Vagina (tissue), 2 donors: ENCODE measurements at regions not wholly inside any gene's neighbourhood (a gene's known extent, or its start where the extent isn't known, plus 50 kb on each side); places are given as distances from the start of the nearest gene placed in this dataset.

Source experiments
- DNase-seq, 2 donors: peaks; one replicate each; pipeline ENCODE4 v3.0.0-alpha.2; 2017; ENCODE audit errors: extremely low spot score in 2 of 2
- H3K27ac ChIP-seq: fragments of 200-600 bp; sonication (generic); one replicate; pipeline ENCODE4 v1.5.1; 2019
- H3K27me3 ChIP-seq: fragments of 200-600 bp; sonication (generic); one replicate; pipeline ENCODE4 v1.5.1; 2019
- H3K36me3 ChIP-seq, 2 donors: fragments of 200-600 bp; sonication (generic); one replicate each; pipeline ENCODE4 v1.5.1; 2017 to 2019
- H3K4me1 ChIP-seq: fragments of 200-600 bp; sonication (generic); one replicate; pipeline ENCODE4 v1.5.1; 2019
- H3K4me3 ChIP-seq, 2 donors: fragments of 200-600 bp; sonication (generic); 1 replicate in 1 of 2; 2 replicates in 1 of 2; pipeline ENCODE4 v1.5.1; 2016 to 2019
- H3K9me3 ChIP-seq: fragments of 200-600 bp; sonication (generic); one replicate; pipeline ENCODE4 v1.5.1; 2019
- CTCF ChIP-seq, 3 experiments: fragments of 450-650 bp in 2 of 3; fragments of 200-600 bp in 1 of 3; sonication (generic) in 1 of 3; IDR thresholded peaks; one replicate each; pipeline ENCODE4 v1.5.1; 2017 to 2019; ENCODE audit warnings: antibody characterized with exemption in 3 of 3, mild to moderate bottlenecking in 2 of 3, moderate library complexity in 2 of 3
- POLR2A ChIP-seq, 2 donors: fragments of 450-650 bp; IDR thresholded peaks; one replicate each; pipeline ENCODE4 v1.6.1; 2017; ENCODE audit warnings: antibody characterized with exemption in 2 of 2, mild to moderate bottlenecking in 2 of 2, moderate library complexity in 2 of 2
- POLR2AphosphoS5 ChIP-seq, 2 donors: sonication (generic); formaldehyde crosslinking; IDR thresholded peaks; one replicate each; pipeline ENCODE4 v1.9.0; 2017; ENCODE audit warnings: antibody characterized with exemption in 2 of 2, mild to moderate bottlenecking in 2 of 2, low read depth in 1 of 2; ENCODE audit not compliant: insufficient read depth in 1 of 2
- intact Hi-C: fragments of 100-400 bp; cut with DNase I; formaldehyde crosslinking; loops from one replicate; pipeline ENCODE4 v1.15.1; 2023

DNA sequence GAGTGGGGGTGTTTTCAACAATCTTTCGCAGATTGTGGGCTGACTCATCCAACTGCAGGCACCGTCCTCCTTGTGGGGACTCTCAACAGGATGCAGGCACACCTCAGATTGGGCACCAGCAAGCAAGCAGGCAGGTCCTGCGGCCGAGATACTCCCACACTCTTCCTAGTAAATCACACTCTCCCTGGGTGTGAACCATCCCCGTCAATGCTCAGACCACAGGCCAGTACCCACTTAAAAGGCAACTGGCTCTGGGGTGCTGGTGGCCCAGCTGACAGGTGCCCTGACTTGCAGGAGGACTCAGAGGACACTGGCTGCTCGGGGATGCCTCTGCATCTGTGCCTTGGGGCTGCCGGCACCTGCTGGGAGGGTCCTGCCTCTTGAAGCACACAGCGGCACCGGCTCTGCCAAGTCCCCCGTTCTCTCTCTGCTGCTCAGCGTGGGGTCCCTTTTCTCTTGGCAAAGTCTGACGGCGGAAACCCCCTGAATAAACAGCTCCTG, 282.5 kb downstream of the CTTN start:
- Histone ChIP-seq H3K4me1 (no peaks in the 10 kb centered on the region), H3K27me3 (no peaks in the 10 kb centered on the region), H3K27ac (no peak overlapping the region), H3K4me3 (no peak overlapping the region), H3K36me3 (no peaks in the 10 kb centered on the region), H3K9me3 (no peaks in the 10 kb centered on the region)
- TF ChIP-seq POLR2AphosphoS5 (IDR thresholded peaks at IDR 0.05; ENCODE audit: insufficient read depth in 1 of 2, low read depth in 1 of 2), result no peak
- TF ChIP-seq POLR2A (IDR thresholded peaks at IDR 0.05), result no peak
- TF ChIP-seq CTCF (IDR thresholded peaks at IDR 0.05), result no peak
- no peak for DNase-seq
- intact Hi-C loops, result no loop called here

DNA sequence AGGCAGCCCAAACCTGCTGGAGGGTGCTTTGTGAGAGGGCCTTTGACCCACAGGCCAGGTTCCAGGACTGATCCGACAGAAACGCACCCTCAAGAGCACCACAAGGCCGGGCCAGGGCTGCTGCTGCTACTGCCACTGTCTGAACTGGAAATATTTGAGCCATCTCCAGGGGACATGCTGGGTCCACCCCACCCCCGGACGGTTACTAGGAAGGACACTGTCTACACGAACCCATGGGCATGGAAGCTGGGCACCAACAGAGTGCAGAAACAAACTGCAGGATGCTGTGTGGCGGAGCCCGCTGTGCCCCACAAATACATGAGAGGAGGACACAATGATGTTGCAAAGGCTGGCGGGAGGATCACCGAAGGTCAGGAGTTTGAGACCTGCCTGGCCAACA, 283.7 kb downstream of the CTTN start:
- H3K9me3 ChIP-seq, result no peaks in the 10 kb centered on the region
- no peak overlapping the region for H3K4me3 ChIP-seq
- no peak for DNase-seq
- no peaks in the 10 kb centered on the region for H3K4me1 ChIP-seq
- TF ChIP-seq CTCF (IDR thresholded peaks at IDR 0.05) (no peak), POLR2A (IDR thresholded peaks at IDR 0.05) (no peak), POLR2AphosphoS5 (IDR thresholded peaks at IDR 0.05; ENCODE audit: insufficient read depth in 1 of 2, low read depth in 1 of 2) (no peak)
- no peak overlapping the region for H3K27ac ChIP-seq
- intact Hi-C loops, result no loop called here
- H3K36me3 ChIP-seq, result no peaks in the 10 kb centered on the region
- H3K27me3 ChIP-seq, result no peaks in the 10 kb centered on the region

DNA sequence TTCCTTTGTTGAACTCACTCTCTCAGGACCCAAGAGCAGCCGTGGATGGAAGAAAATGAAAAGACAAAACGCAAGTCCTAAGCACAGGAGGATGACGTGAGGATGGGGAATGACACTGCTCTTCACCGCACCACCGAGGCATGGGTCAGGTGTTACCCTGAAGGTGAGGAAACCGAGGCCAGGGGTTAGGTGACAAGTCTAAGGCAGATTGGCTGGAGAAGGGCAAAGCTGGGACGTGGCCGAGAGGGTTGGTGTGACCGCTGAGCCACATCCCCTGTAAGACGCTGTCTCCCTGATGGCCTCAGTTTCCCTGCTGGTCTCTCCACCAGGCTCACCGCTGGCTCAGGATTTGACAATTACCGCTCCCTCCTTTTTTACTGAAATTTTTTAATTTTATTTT, 284.4 kb downstream of the CTTN start:
- TF ChIP-seq CTCF (IDR thresholded peaks at IDR 0.05) (no peak), POLR2A (IDR thresholded peaks at IDR 0.05) (no peak), POLR2AphosphoS5 (IDR thresholded peaks at IDR 0.05; ENCODE audit: insufficient read depth in 1 of 2, low read depth in 1 of 2) (no peak)
- no peaks in the 10 kb centered on the region for H3K36me3 ChIP-seq
- no peak for DNase-seq
- H3K27ac ChIP-seq, result no peak overlapping the region
- intact Hi-C loops, result no loop called here
- H3K4me1 ChIP-seq, result no peaks in the 10 kb centered on the region
- no peak overlapping the region for H3K4me3 ChIP-seq
- no peaks in the 10 kb centered on the region for H3K9me3 ChIP-seq
- no peaks in the 10 kb centered on the region for H3K27me3 ChIP-seq

GRCh38 chr11:70687716-70688115, 289.4 kb downstream of the CTTN start:
- Histone ChIP-seq H3K4me1 (no peaks in the 10 kb centered on the region), H3K9me3 (no peaks in the 10 kb centered on the region), H3K36me3 (no peaks in the 10 kb centered on the region), H3K27me3 (no peaks in the 10 kb centered on the region), H3K27ac (no peak overlapping the region), H3K4me3 (no peak overlapping the region)
- DNase-seq, result no peak
- no peak for TF ChIP-seq CTCF (IDR thresholded peaks at IDR 0.05)
- no peak for TF ChIP-seq POLR2A (IDR thresholded peaks at IDR 0.05)
- TF ChIP-seq POLR2AphosphoS5 (IDR thresholded peaks at IDR 0.05; ENCODE audit: insufficient read depth in 1 of 2, low read depth in 1 of 2), result no peak
- intact Hi-C loops, result no loop called here

DNA sequence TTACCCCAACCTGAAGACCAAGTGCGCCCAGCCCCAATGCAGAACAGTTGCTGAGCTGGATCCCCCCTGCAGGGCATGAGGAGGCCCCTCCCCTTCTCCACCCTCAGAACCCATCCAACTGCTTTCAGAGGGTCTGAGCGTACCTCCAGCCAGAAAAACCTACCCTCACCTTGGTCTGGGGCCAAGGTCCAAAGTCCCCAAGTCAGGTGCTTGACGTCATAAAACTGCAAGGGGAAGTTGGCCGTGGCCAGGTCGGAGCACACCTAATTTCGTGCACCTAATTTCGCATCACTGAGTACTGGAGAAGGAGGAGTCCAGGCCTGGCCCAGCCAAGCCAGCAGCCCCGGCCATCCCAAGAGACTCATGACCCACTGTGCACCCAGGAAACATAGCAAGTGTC, 289.8 kb downstream of the CTTN start:
- Histone ChIP-seq H3K4me3 (no peak overlapping the region), H3K9me3 (no peaks in the 10 kb centered on the region), H3K27me3 (no peaks in the 10 kb centered on the region), H3K36me3 (no peaks in the 10 kb centered on the region), H3K4me1 (no peaks in the 10 kb centered on the region), H3K27ac (no peak overlapping the region)
- DNase-seq, result no peak
- intact Hi-C loops, result no loop called here
- no peak for TF ChIP-seq POLR2A (IDR thresholded peaks at IDR 0.05)
- no peak for TF ChIP-seq CTCF (IDR thresholded peaks at IDR 0.05)
- TF ChIP-seq POLR2AphosphoS5 (IDR thresholded peaks at IDR 0.05; ENCODE audit: insufficient read depth in 1 of 2, low read depth in 1 of 2), result no peak
